Endodermal cell (in vitro differentiated cells): ENCODE measurements at regions not wholly inside any gene's neighbourhood (a gene's known extent, or its start where the extent isn't known, plus 50 kb on each side); places are given as distances from the start of the nearest gene placed in this dataset.
"Not testable (repeated sequence)": the region's sequence is repeated elsewhere in the genome, so short reads cannot be mapped to it uniquely, and the experiment has no call there.

Source experiments
- DNase-seq: peaks from one replicate; pipeline ENCODE4 v3.0.0-alpha.2; 2017
- H3K27ac ChIP-seq: 2 replicates; pipeline ENCODE4 v1.5.1; 2013; ENCODE audit warnings: mild to moderate bottlenecking, low read depth, low read length, moderate library complexity
- H3K27me3 ChIP-seq: 2 replicates; pipeline ENCODE4 v1.6.1; 2013; ENCODE audit warnings: mild to moderate bottlenecking, low read length, moderate library complexity; ENCODE audit not compliant: insufficient read depth, control insufficient read depth, poor library complexity, severe bottlenecking
- H3K36me3 ChIP-seq: 2 replicates; pipeline ENCODE4 v1.7.0; 2013; ENCODE audit warnings: mild to moderate bottlenecking, low read length, moderate library complexity; ENCODE audit not compliant: control insufficient read depth, insufficient read depth
- H3K4me1 ChIP-seq: one replicate; pipeline ENCODE4 v1.7.0; 2013; ENCODE audit warnings: low read length; ENCODE audit not compliant: control insufficient read depth, insufficient read depth
- H3K4me3 ChIP-seq: 2 replicates; pipeline ENCODE4 v1.5.1; 2013; ENCODE audit warnings: mild to moderate bottlenecking, low read length, moderate library complexity
- H3K9ac ChIP-seq: 2 replicates; pipeline ENCODE4 v1.6.1; 2013; ENCODE audit warnings: mild to moderate bottlenecking, low read length, moderate library complexity; ENCODE audit not compliant: poor library complexity, severe bottlenecking; ENCODE audit errors: extremely low read depth
- H3K9me3 ChIP-seq: 2 replicates; pipeline ENCODE4 v1.6.1; 2013; ENCODE audit warnings: mild to moderate bottlenecking, low read length, moderate library complexity; ENCODE audit not compliant: control insufficient read depth
- H3K27ac Mint-ChIP-seq: 2 replicates; pipeline ENCODE4 v1.8.0; 2020; ENCODE audit warnings: mixed read lengths
- H3K27me3 Mint-ChIP-seq: 2 replicates; pipeline ENCODE4 v1.8.0; 2021; ENCODE audit warnings: mild to moderate bottlenecking, mixed read lengths; ENCODE audit not compliant: insufficient read depth
- H3K36me3 Mint-ChIP-seq: 2 replicates; pipeline ENCODE4 v1.8.0; 2020; ENCODE audit warnings: low read depth, mixed read lengths
- H3K4me1 Mint-ChIP-seq: 2 replicates; pipeline ENCODE4 v1.8.0; 2020; ENCODE audit warnings: mixed read lengths
- H3K4me3 Mint-ChIP-seq: 2 replicates; pipeline ENCODE4 v1.8.0; 2020; ENCODE audit warnings: mild to moderate bottlenecking, moderate library complexity, mixed read lengths
- H3K9me3 Mint-ChIP-seq: 2 replicates; pipeline ENCODE4 v1.8.0; 2020; ENCODE audit warnings: mild to moderate bottlenecking, mixed read lengths
- CTCF ChIP-seq: fragments of 200-600 bp; sonication (generic); conservative IDR thresholded peaks from 2 replicates; pipeline ENCODE4 v1.5.0; 2021; ENCODE audit warnings: antibody characterized with exemption, mild to moderate bottlenecking
- WGBS, 2 experiments: methylation state at CpG; one replicate each; pipeline versions ENCODE4 v1.1.5 to v1.1.7; 2013; ENCODE audit warnings: missing lambda C conversion rate in 2 of 2, mixed read lengths in 1 of 2; ENCODE audit not compliant: insufficient coverage in 1 of 2, insufficient read length in 1 of 2; 5-methylcytosine and 5-hydroxymethylcytosine counted together

- Histone ChIP-seq H3K4me1 (no peaks in the 10 kb centered on the region), H3K36me3 (no peaks in the 10 kb centered on the region), H3K27me3 (no peaks in the 10 kb centered on the region), H3K4me3 (no peak overlapping the region), H3K27ac (no peak overlapping the region), H3K9me3 (no peaks in the 10 kb centered on the region), H3K9ac (no peak overlapping the region)
- no peak overlapping the region for H3K27ac Mint-ChIP-seq
- H3K36me3 Mint-ChIP-seq: no peaks in the 10 kb centered on the region
- WGBS, 2 experiments: 40 to 60% methylated on average over 2 to 3 of the region's 3 CpGs
- no peaks in the 10 kb centered on the region for H3K9me3 Mint-ChIP-seq
- H3K4me3 Mint-ChIP-seq: no peak overlapping the region
- peaks cover 5% of the 10 kb centered on the region for H3K4me1 Mint-ChIP-seq
- H3K27me3 Mint-ChIP-seq: peaks cover 11% of the 10 kb centered on the region
- no peak for DNase-seq
- TF ChIP-seq CTCF: no peak
Observed at GRCh38 chr3:135652388-135652787, 313.1 kb upstream of the PPP2R3A start.

- Mint-ChIP-seq H3K27ac (no peak overlapping the region), H3K4me1 (peaks cover 5% of the 10 kb centered on the region), H3K9me3 (peaks cover 13% of the 10 kb centered on the region), H3K36me3 (no peaks in the 10 kb centered on the region), H3K4me3 (no peak overlapping the region), H3K27me3 (peaks cover 6% of the 10 kb centered on the region)
- TF ChIP-seq CTCF: peak; percentile 54
- Histone ChIP-seq H3K36me3 (no peaks in the 10 kb centered on the region), H3K9me3 (no peaks in the 10 kb centered on the region), H3K4me3 (no peak overlapping the region), H3K27me3 (no peaks in the 10 kb centered on the region), H3K4me1 (no peaks in the 10 kb centered on the region), H3K27ac (no peak overlapping the region), H3K9ac (no peak overlapping the region)
- no peak for DNase-seq
- 94 to 100% methylated on average over 1 of the region's 1 CpG for WGBS, 2 experiments
Observed at GRCh38 chr3:135655328-135655727, 310.2 kb upstream of the PPP2R3A start.

- H3K9me3 ChIP-seq, H3K4me3 ChIP-seq, H3K4me1 Mint-ChIP-seq, H3K27me3 Mint-ChIP-seq, H3K4me1 ChIP-seq, H3K36me3 Mint-ChIP-seq, H3K27ac ChIP-seq, H3K27me3 ChIP-seq, H3K36me3 ChIP-seq, H3K9ac ChIP-seq: not testable (repeated sequence)
- Mint-ChIP-seq H3K27ac (peak overlapping the region; percentile 92), H3K9me3 (peaks cover 13% of the 10 kb centered on the region), H3K4me3 (peak overlapping the region; percentile 64)
- peak; percentile 56 for DNase-seq
- 68% methylated on average over 4 of the region's 14 CpGs; no CpG with 5 or more reads in 1 of the 2 experiments for WGBS, 2 experiments
Observed at GRCh38 chr3:135658451-135658850, 307.1 kb upstream of the PPP2R3A start.

GRCh38 chr3:135667061-135667460, 298.5 kb upstream of the PPP2R3A start:
- peaks cover 7% of the 10 kb centered on the region for H3K27me3 Mint-ChIP-seq
- WGBS, 2 experiments: 83 to 84% methylated on average over 1 of the region's 1 CpG
- DNase-seq: no peak
- Histone ChIP-seq H3K27ac (no peak overlapping the region), H3K36me3 (no peaks in the 10 kb centered on the region), H3K4me1 (no peaks in the 10 kb centered on the region), H3K9ac (no peak overlapping the region), H3K9me3 (peaks cover 9% of the 10 kb centered on the region), H3K27me3 (no peaks in the 10 kb centered on the region), H3K4me3 (no peak overlapping the region)
- H3K4me3 Mint-ChIP-seq: no peak overlapping the region
- no peaks in the 10 kb centered on the region for H3K36me3 Mint-ChIP-seq
- no peak for TF ChIP-seq CTCF
- peaks cover 24% of the 10 kb centered on the region for H3K9me3 Mint-ChIP-seq
- H3K4me1 Mint-ChIP-seq: no peaks in the 10 kb centered on the region
- H3K27ac Mint-ChIP-seq: no peak overlapping the region
